H9 (cell line): ENCODE measurements at regions not wholly inside any gene's neighbourhood (a gene's known extent, or its start where the extent isn't known, plus 50 kb on each side); places are given as distances from the start of the nearest gene placed in this dataset.

Source experiments
- DNase-seq: peaks from one replicate; pipeline ENCODE4 v3.0.0-alpha.2; 2017
- H2AFZ ChIP-seq: one replicate; pipeline ENCODE4 v1.6.1; 2013; ENCODE audit warnings: mild to moderate bottlenecking, low read length, control low read depth, moderate library complexity
- H2AK5ac ChIP-seq: 2 replicates; pipeline ENCODE4 v1.6.1; 2013; ENCODE audit warnings: low read length, control low read depth, mixed read lengths; ENCODE audit not compliant: insufficient read length
- H2BK120ac ChIP-seq: one replicate; pipeline ENCODE4 v1.6.1; 2013; ENCODE audit warnings: low read depth, mild to moderate bottlenecking, low read length, control low read depth, inconsistent platforms; ENCODE audit not compliant: poor library complexity, severe bottlenecking
- H2BK12ac ChIP-seq: 2 replicates; pipeline ENCODE4 v1.6.1; 2013; ENCODE audit warnings: low read length, control low read depth, mixed read lengths, low read depth; ENCODE audit not compliant: insufficient read length
- H2BK15ac ChIP-seq: 2 replicates; pipeline ENCODE4 v1.6.1; 2013; ENCODE audit warnings: low read depth, low read length, control low read depth
- H2BK20ac ChIP-seq: one replicate; pipeline ENCODE4 v1.6.1; 2013; ENCODE audit warnings: low read depth, mild to moderate bottlenecking, low read length, control low read depth, inconsistent platforms; ENCODE audit not compliant: poor library complexity, severe bottlenecking
- H2BK5ac ChIP-seq: 2 replicates; pipeline ENCODE4 v1.6.1; 2013; ENCODE audit warnings: low read length, control low read depth, mixed read lengths; ENCODE audit not compliant: insufficient read length
- H3K14ac ChIP-seq: 2 replicates; pipeline ENCODE4 v1.6.1; 2013; ENCODE audit warnings: low read length, control low read depth; ENCODE audit not compliant: insufficient read depth
- H3K18ac ChIP-seq: 2 replicates; pipeline ENCODE4 v1.6.1; 2013; ENCODE audit warnings: low read depth, mild to moderate bottlenecking, mixed read lengths, low read length, control low read depth; ENCODE audit not compliant: insufficient read length
- H3K23ac ChIP-seq: 2 replicates; pipeline ENCODE4 v1.6.1; 2013; ENCODE audit warnings: low read length, control low read depth, mixed read lengths, low read depth; ENCODE audit not compliant: insufficient read length
- H3K23me2 ChIP-seq: 2 replicates; pipeline ENCODE4 v1.6.1; 2013; ENCODE audit warnings: low read depth, mild to moderate bottlenecking, mixed read lengths, low read length, control low read depth; ENCODE audit not compliant: insufficient read length, poor library complexity, severe bottlenecking
- H3K27ac ChIP-seq: 2 replicates; pipeline ENCODE4 v1.5.1; 2013; ENCODE audit warnings: low read length, control low read depth, mixed read lengths, low read depth; ENCODE audit not compliant: insufficient read length
- H3K27me3 ChIP-seq: 2 replicates; pipeline ENCODE4 v1.6.1; 2013; ENCODE audit warnings: low read length, control low read depth, inconsistent platforms; ENCODE audit not compliant: insufficient read depth
- H3K4ac ChIP-seq: 2 replicates; pipeline ENCODE4 v1.6.1; 2013; ENCODE audit warnings: low read depth, mild to moderate bottlenecking, control low read depth, inconsistent platforms, low read length, moderate library complexity
- H3K4me1 ChIP-seq: 2 replicates; pipeline ENCODE4 v1.6.1; 2013; ENCODE audit warnings: low read length, control low read depth, inconsistent platforms; ENCODE audit not compliant: insufficient read depth
- H3K4me2 ChIP-seq: 2 replicates; pipeline ENCODE4 v1.6.1; 2013; ENCODE audit warnings: low read length, control low read depth, mixed read lengths; ENCODE audit not compliant: insufficient read length, insufficient read depth
- H3K56ac ChIP-seq: 2 replicates; pipeline ENCODE4 v1.6.1; 2013; ENCODE audit warnings: low read depth, mild to moderate bottlenecking, mixed read lengths, low read length, control low read depth; ENCODE audit not compliant: insufficient read length
- H3K79me1 ChIP-seq: 2 replicates; pipeline ENCODE4 v1.6.1; 2013; ENCODE audit warnings: low read depth, mild to moderate bottlenecking, moderate library complexity, low read length, control low read depth, inconsistent platforms; ENCODE audit not compliant: insufficient read depth, poor library complexity, severe bottlenecking
- H3K79me2 ChIP-seq: 2 replicates; pipeline ENCODE4 v1.6.1; 2013; ENCODE audit warnings: low read length, control low read depth, inconsistent platforms; ENCODE audit not compliant: insufficient read depth
- H3K9ac ChIP-seq: 2 replicates; pipeline ENCODE4 v1.6.1; 2013; ENCODE audit warnings: low read length, control low read depth, mixed read lengths; ENCODE audit not compliant: insufficient read length; ENCODE audit errors: extremely low read depth
- H3K9me3 ChIP-seq: one replicate; pipeline ENCODE4 v1.6.1; 2013; ENCODE audit warnings: low read depth, low read length, inconsistent platforms; ENCODE audit not compliant: control insufficient read depth
- H3T11ph ChIP-seq: one replicate; pipeline ENCODE4 v1.6.1; 2013; ENCODE audit warnings: mild to moderate bottlenecking, low read length, control low read depth, inconsistent platforms
- H4K20me1 ChIP-seq: one replicate; pipeline ENCODE4 v1.6.1; 2013; ENCODE audit not compliant: control insufficient read depth, insufficient read length, insufficient read depth
- H4K5ac ChIP-seq: 2 replicates; pipeline ENCODE4 v1.6.1; 2013; ENCODE audit warnings: low read depth, mild to moderate bottlenecking, mixed read lengths, low read length, control low read depth; ENCODE audit not compliant: insufficient read length
- H4K8ac ChIP-seq: replicated peaks from 2 replicates; pipeline ENCODE4 v1.6.1; 2013; ENCODE audit warnings: low read length, control low read depth, mixed read lengths, low read depth; ENCODE audit not compliant: insufficient read length
- H4K91ac ChIP-seq: 2 replicates; pipeline ENCODE4 v1.6.1; 2013; ENCODE audit warnings: low read depth, mild to moderate bottlenecking, moderate library complexity, mixed read lengths, low read length, control low read depth; ENCODE audit not compliant: insufficient read length
- H3K27ac Mint-ChIP-seq, 3 experiments: 2 replicates in 2 of 3; 3 replicates in 1 of 3; pipeline ENCODE4 v1.8.0; 2020 to 2021; ENCODE audit warnings: mixed read lengths in 3 of 3, mild to moderate bottlenecking in 1 of 3, moderate library complexity in 1 of 3
- H3K27me3 Mint-ChIP-seq: 2 replicates; pipeline ENCODE4 v1.8.0; 2021; ENCODE audit warnings: low read depth, mild to moderate bottlenecking, moderate library complexity, mixed read lengths
- H3K36me3 Mint-ChIP-seq, 3 experiments: 2 replicates in 2 of 3; 3 replicates in 1 of 3; pipeline ENCODE4 v1.8.0; 2020 to 2021; ENCODE audit warnings: low read depth in 3 of 3, mixed read lengths in 3 of 3; ENCODE audit not compliant: insufficient read depth in 1 of 3
- H3K4me1 Mint-ChIP-seq, 2 experiments: 2 replicates each; pipeline ENCODE4 v1.8.0; 2020; ENCODE audit warnings: mixed read lengths in 2 of 2
- H3K4me3 Mint-ChIP-seq, 2 experiments: 2 replicates in 1 of 2; 3 replicates in 1 of 2; pipeline ENCODE4 v1.8.0; 2020 to 2021; ENCODE audit warnings: mild to moderate bottlenecking in 2 of 2, mixed read lengths in 2 of 2, moderate library complexity in 1 of 2
- H3K9me3 Mint-ChIP-seq, 2 experiments: 2 replicates in 1 of 2; 3 replicates in 1 of 2; pipeline ENCODE4 v1.8.0; 2020; ENCODE audit warnings: mild to moderate bottlenecking in 2 of 2, mixed read lengths in 2 of 2, moderate library complexity in 1 of 2
- CTCF ChIP-seq: fragments of 200-600 bp; sonication (generic); conservative IDR thresholded peaks from 3 replicates; pipeline ENCODE4 v1.8.0; 2021; ENCODE audit warnings: antibody characterized with exemption, mild to moderate bottlenecking
- WGBS: extraction: QIAGEN DNeasy Blood & Tissue Kit; methylation state at CpG from one replicate; pipeline ENCODE4 v1.1.7; 2013; ENCODE audit warnings: missing lambda C conversion rate, low lambda C conversion rate, mixed read lengths; ENCODE audit not compliant: insufficient read length; ENCODE audit errors: extremely low coverage; 5-methylcytosine and 5-hydroxymethylcytosine counted together

- H4K5ac ChIP-seq = no peak overlapping the region
- no peak overlapping the region for H2BK5ac ChIP-seq
- no peak overlapping the region for H3K18ac ChIP-seq
- Mint-ChIP-seq H3K4me1 (peaks cover 4 to 7% of the 10 kb centered on the region in 2 experiments), H3K36me3 (peaks cover 0 to 1% (median 0%) of the 10 kb centered on the region in 3 experiments; a peak in 1 of 7 replicates), H3K4me3 (no peak overlapping the region), H3K9me3 (no peaks in the 10 kb centered on the region), H3K27ac (no peak overlapping the region), H3K27me3 (no peaks in the 10 kb centered on the region)
- H3K4me2 ChIP-seq = no peak overlapping the region
- no peak overlapping the region for H2AFZ ChIP-seq
- H2BK15ac ChIP-seq = no peak overlapping the region
- H3K4me1 ChIP-seq = no peaks in the 10 kb centered on the region
- H3K79me2 ChIP-seq = no peaks in the 10 kb centered on the region
- H3K79me1 ChIP-seq = no peaks in the 10 kb centered on the region
- no peak overlapping the region for H2BK120ac ChIP-seq
- H3K56ac ChIP-seq = no peak overlapping the region
- H2BK20ac ChIP-seq = no peak overlapping the region
- no peaks in the 10 kb centered on the region for H4K20me1 ChIP-seq
- no peak overlapping the region for H2AK5ac ChIP-seq
- no peak overlapping the region for H3K9ac ChIP-seq
- no peak overlapping the region for H3K4ac ChIP-seq
- no peaks in the 10 kb centered on the region for H3K23me2 ChIP-seq
- no peaks in the 10 kb centered on the region for H3K9me3 ChIP-seq
- no peak for TF ChIP-seq CTCF
- no peak overlapping the region for H4K91ac ChIP-seq
- WGBS = no CpG with 5 or more reads among the region's 1 CpG
- H3K27me3 ChIP-seq = no peaks in the 10 kb centered on the region
- H3K27ac ChIP-seq = no peak overlapping the region
- H2BK12ac ChIP-seq = no peak overlapping the region
- H3T11ph ChIP-seq = no peak overlapping the region
- no peak overlapping the region for H4K8ac ChIP-seq
- DNase-seq = no peak
- H3K23ac ChIP-seq = no peak overlapping the region
- no peak overlapping the region for H3K14ac ChIP-seq
Measured at GRCh38 chr3:106575029-106575428, 706.2 kb upstream of the CBLB start.
